GM23338 (cell line): ENCODE measurements at regions not wholly inside any gene's neighbourhood (a gene's known extent, or its start where the extent isn't known, plus 50 kb on each side); places are given as distances from the start of the nearest gene placed in this dataset.
A peak's percentile ranks its signal among the peaks of the same experiment; 100 is the strongest.

Experiments
- ATAC-seq: fragments of 200-7000 bp; cut with Tn5 transposase; 3 replicates; pipeline ENCODE4 v1.9.1; 2020
- DNase-seq: peaks from one replicate; pipeline ENCODE4 v3.0.0-alpha.2; 2015; ENCODE audit warnings: low spot score
- H2AFZ ChIP-seq: fragments of 200-600 bp; sonication (generic); 2 replicates; pipeline ENCODE4 v1.8.0; 2016; ENCODE audit warnings: antibody characterized with exemption, mild to moderate bottlenecking, moderate library complexity
- H3F3A ChIP-seq: fragments of 200-600 bp; sonication (generic); replicated peaks from 2 replicates; pipeline ENCODE4 v1.8.0; 2017; ENCODE audit warnings: antibody characterized with exemption, mixed run types, low read depth
- H3K27ac ChIP-seq: fragments of 200-600 bp; sonication (generic); 2 replicates; pipeline ENCODE4 v1.6.1; 2016; ENCODE audit warnings: low read depth
- H3K27me3 ChIP-seq: fragments of 200-600 bp; sonication (generic); 2 replicates; pipeline ENCODE4 v1.8.0; 2016; ENCODE audit warnings: mild to moderate bottlenecking, mixed run types, moderate library complexity; ENCODE audit not compliant: insufficient read depth
- H3K36me3 ChIP-seq: fragments of 200-600 bp; sonication (generic); 2 replicates; pipeline ENCODE4 v1.8.0; 2016; ENCODE audit warnings: mild to moderate bottlenecking; ENCODE audit not compliant: insufficient read depth
- H3K4me1 ChIP-seq: fragments of 200-600 bp; sonication (generic); 2 replicates; pipeline ENCODE4 v1.8.0; 2016; ENCODE audit warnings: mild to moderate bottlenecking, moderate library complexity; ENCODE audit not compliant: insufficient read depth
- H3K4me2 ChIP-seq: fragments of 200-600 bp; sonication (generic); 2 replicates; pipeline ENCODE4 v1.7.1; 2017; ENCODE audit warnings: mixed run types
- H3K4me3 ChIP-seq: fragments of 200-600 bp; sonication (generic); 2 replicates; pipeline ENCODE4 v1.6.1; 2016; ENCODE audit warnings: mixed run types
- H3K79me2 ChIP-seq: fragments of 200-600 bp; sonication (generic); replicated peaks from 2 replicates; pipeline ENCODE4 v1.8.0; 2017; ENCODE audit warnings: mild to moderate bottlenecking; ENCODE audit not compliant: insufficient read depth
- H3K9me2 ChIP-seq: fragments of 200-600 bp; sonication (generic); 2 replicates; pipeline ENCODE4 v1.8.0; 2017; ENCODE audit not compliant: insufficient read depth
- H4K20me1 ChIP-seq: fragments of 200-600 bp; sonication (generic); replicated peaks from 2 replicates; pipeline ENCODE4 v1.8.0; 2017; ENCODE audit warnings: mild to moderate bottlenecking; ENCODE audit not compliant: insufficient read depth
- H3K27ac Mint-ChIP-seq: 2 replicates; pipeline ENCODE4 v1.8.0; 2020; ENCODE audit warnings: inconsistent platforms, mild to moderate bottlenecking, moderate library complexity, mixed read lengths
- H3K27me3 Mint-ChIP-seq: 3 replicates; pipeline ENCODE4 v1.8.0; 2022; ENCODE audit warnings: low read depth, mild to moderate bottlenecking, moderate library complexity, mixed read lengths, inconsistent platforms; ENCODE audit not compliant: insufficient read depth, poor library complexity
- H3K36me3 Mint-ChIP-seq: 3 replicates; pipeline ENCODE4 v1.8.0; 2021; ENCODE audit warnings: low read depth, mild to moderate bottlenecking, inconsistent platforms, moderate library complexity, mixed read lengths
- H3K4me1 Mint-ChIP-seq: 3 replicates; pipeline ENCODE4 v1.8.0; 2020; ENCODE audit warnings: mild to moderate bottlenecking, inconsistent platforms, mixed read lengths
- H3K4me3 Mint-ChIP-seq: 3 replicates; pipeline ENCODE4 v1.8.0; 2021; ENCODE audit warnings: moderate library complexity, mild to moderate bottlenecking, inconsistent platforms, mixed read lengths
- H3K9me3 Mint-ChIP-seq: 3 replicates; pipeline ENCODE4 v1.8.0; 2020; ENCODE audit warnings: moderate library complexity, mild to moderate bottlenecking, inconsistent platforms, mixed read lengths
- CREB1 ChIP-seq: fragments of 250-450 bp; sonication (Bioruptor Pico); IDR thresholded peaks from 2 replicates; pipeline ENCODE4 v1.5.0; 2020; ENCODE audit warnings: low read depth, mild to moderate bottlenecking, moderate library complexity
- EZH2phosphoT487 ChIP-seq: fragments of 200-600 bp; sonication (generic); IDR thresholded peaks from one replicate; pipeline ENCODE4 v1.8.1; 2018; ENCODE audit warnings: antibody characterized with exemption; ENCODE audit not compliant: unreplicated experiment
- NANOG ChIP-seq: IDR thresholded peaks from 2 replicates; pipeline ENCODE4 v1.6.1; 2016; ENCODE audit warnings: antibody characterized with exemption, borderline replicate concordance
- ZNF114 ChIP-seq: fragments of 250-450 bp; sonication (Bioruptor Pico); IDR thresholded peaks from 2 replicates; pipeline ENCODE4 v1.5.0; 2020; ENCODE audit warnings: mild to moderate bottlenecking, moderate library complexity
- ZNF331 ChIP-seq: fragments of 250-450 bp; sonication (Bioruptor Pico); IDR thresholded peaks from 2 replicates; pipeline ENCODE4 v1.5.0; 2020; ENCODE audit warnings: low read depth, mild to moderate bottlenecking, moderate library complexity
- TF ChIP-seq, protein P1 (sequence below): IDR thresholded peaks from one replicate; pipeline ENCODE4 v1.6.1; 2018; ENCODE audit warnings: antibody characterized with exemption; ENCODE audit not compliant: unreplicated experiment
- TF ChIP-seq, protein P2 (sequence below): IDR thresholded peaks from 2 replicates; pipeline ENCODE4 v1.6.1; 2016; ENCODE audit warnings: antibody characterized with exemption
- TF ChIP-seq, protein P3 (sequence below): fragments of 250-450 bp; sonication (Bioruptor Pico); IDR thresholded peaks from 2 replicates; pipeline ENCODE4 v1.5.0; 2020; ENCODE audit warnings: mild to moderate bottlenecking, moderate library complexity
- TF ChIP-seq, protein P4 (sequence below), 2 experiments: fragments of 200-600 bp in 1 of 2; sonication (generic) in 1 of 2; conservative IDR thresholded peaks; 2 replicates each; pipeline versions ENCODE4 v1.5.1 to v1.6.1; 2016 to 2017; ENCODE audit warnings: antibody characterized with exemption in 2 of 2, low read depth in 2 of 2, mild to moderate bottlenecking in 2 of 2, moderate library complexity in 1 of 2

DNA sequence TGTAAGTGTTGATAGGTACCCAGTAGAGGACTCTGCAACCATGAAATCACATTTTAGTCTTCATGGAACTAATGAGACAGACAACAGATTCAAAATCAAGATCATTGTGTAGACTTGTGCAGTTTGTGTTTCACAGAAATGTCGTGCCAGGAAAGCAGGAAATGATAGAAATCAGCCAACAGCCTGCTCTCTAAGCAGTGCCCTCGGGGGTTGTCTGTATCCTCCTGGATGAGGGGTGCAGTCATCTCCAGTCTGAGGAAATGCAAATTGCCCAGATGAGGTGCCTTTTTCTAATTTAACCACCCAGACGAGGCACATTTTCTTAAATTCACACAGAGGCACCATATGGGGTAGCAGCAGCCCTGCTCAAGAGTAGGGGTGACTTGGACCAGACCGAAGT, 663.1 kb downstream of the XIRP2 start (continued):
- TF ChIP-seq, protein P1, sequence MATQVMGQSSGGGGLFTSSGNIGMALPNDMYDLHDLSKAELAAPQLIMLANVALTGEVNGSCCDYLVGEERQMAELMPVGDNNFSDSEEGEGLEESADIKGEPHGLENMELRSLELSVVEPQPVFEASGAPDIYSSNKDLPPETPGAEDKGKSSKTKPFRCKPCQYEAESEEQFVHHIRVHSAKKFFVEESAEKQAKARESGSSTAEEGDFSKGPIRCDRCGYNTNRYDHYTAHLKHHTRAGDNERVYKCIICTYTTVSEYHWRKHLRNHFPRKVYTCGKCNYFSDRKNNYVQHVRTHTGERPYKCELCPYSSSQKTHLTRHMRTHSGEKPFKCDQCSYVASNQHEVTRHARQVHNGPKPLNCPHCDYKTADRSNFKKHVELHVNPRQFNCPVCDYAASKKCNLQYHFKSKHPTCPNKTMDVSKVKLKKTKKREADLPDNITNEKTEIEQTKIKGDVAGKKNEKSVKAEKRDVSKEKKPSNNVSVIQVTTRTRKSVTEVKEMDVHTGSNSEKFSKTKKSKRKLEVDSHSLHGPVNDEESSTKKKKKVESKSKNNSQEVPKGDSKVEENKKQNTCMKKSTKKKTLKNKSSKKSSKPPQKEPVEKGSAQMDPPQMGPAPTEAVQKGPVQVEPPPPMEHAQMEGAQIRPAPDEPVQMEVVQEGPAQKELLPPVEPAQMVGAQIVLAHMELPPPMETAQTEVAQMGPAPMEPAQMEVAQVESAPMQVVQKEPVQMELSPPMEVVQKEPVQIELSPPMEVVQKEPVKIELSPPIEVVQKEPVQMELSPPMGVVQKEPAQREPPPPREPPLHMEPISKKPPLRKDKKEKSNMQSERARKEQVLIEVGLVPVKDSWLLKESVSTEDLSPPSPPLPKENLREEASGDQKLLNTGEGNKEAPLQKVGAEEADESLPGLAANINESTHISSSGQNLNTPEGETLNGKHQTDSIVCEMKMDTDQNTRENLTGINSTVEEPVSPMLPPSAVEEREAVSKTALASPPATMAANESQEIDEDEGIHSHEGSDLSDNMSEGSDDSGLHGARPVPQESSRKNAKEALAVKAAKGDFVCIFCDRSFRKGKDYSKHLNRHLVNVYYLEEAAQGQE, result no peak
- no peak for TF ChIP-seq CREB1 (CRISPR knock-in tag)
- TF ChIP-seq, protein P2, sequence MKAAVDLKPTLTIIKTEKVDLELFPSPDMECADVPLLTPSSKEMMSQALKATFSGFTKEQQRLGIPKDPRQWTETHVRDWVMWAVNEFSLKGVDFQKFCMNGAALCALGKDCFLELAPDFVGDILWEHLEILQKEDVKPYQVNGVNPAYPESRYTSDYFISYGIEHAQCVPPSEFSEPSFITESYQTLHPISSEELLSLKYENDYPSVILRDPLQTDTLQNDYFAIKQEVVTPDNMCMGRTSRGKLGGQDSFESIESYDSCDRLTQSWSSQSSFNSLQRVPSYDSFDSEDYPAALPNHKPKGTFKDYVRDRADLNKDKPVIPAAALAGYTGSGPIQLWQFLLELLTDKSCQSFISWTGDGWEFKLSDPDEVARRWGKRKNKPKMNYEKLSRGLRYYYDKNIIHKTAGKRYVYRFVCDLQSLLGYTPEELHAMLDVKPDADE, result no peak
- no peak for TF ChIP-seq NANOG
- no peak for TF ChIP-seq ZNF114 (CRISPR knock-in tag)
- TF ChIP-seq EZH2phosphoT487, result no peak
- TF ChIP-seq ZNF331 (CRISPR knock-in tag), result no peak

DNA sequence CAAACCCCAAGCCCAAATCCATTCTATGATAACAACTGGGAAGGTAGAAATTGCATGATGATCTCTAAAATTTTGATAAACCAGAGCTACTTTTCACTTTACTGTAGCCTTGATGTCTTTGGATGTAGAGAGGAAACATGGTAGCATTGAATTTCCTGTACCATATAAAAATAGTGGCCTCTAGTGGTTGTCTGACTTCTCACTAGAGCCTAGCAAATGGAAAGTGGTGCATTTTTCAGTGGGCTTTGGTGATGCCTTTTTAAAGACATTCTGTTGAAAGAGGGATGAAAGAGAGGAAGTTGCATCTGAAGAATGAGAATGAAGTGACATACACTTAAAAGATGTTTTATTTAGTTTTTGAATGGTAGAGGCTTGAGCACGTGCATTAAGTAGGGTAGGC, 662.2 kb downstream of the XIRP2 start:
- Histone ChIP-seq H3K4me3 (no peak overlapping the region), H3F3A (no peaks in the 10 kb centered on the region), H3K27ac (no peak overlapping the region), H3K79me2 (no peaks in the 10 kb centered on the region; the same call in 1 of the 2 replicates), H3K36me3 (no peaks in the 10 kb centered on the region), H4K20me1 (no peaks in the 10 kb centered on the region), H3K9me2 (no peaks in the 10 kb centered on the region), H3K27me3 (no peaks in the 10 kb centered on the region), H3K4me1 (peaks cover 6% of the 10 kb centered on the region), H3K4me2 (no peak overlapping the region), H2AFZ (no peak overlapping the region)
- peak; percentile 74 for DNase-seq
- H3K4me3 Mint-ChIP-seq, result no peak overlapping the region
- peak; percentile 79 for ATAC-seq
- H3K4me1 Mint-ChIP-seq, result peaks cover 19% of the 10 kb centered on the region
- H3K27ac Mint-ChIP-seq, result 0 out of 2 replicates have a peak overlapping the region, but pooled peaks have one; percentile 29
- no peaks in the 10 kb centered on the region for H3K9me3 Mint-ChIP-seq
- H3K27me3 Mint-ChIP-seq, result peaks cover 3% of the 10 kb centered on the region
- TF ChIP-seq, protein P3, sequence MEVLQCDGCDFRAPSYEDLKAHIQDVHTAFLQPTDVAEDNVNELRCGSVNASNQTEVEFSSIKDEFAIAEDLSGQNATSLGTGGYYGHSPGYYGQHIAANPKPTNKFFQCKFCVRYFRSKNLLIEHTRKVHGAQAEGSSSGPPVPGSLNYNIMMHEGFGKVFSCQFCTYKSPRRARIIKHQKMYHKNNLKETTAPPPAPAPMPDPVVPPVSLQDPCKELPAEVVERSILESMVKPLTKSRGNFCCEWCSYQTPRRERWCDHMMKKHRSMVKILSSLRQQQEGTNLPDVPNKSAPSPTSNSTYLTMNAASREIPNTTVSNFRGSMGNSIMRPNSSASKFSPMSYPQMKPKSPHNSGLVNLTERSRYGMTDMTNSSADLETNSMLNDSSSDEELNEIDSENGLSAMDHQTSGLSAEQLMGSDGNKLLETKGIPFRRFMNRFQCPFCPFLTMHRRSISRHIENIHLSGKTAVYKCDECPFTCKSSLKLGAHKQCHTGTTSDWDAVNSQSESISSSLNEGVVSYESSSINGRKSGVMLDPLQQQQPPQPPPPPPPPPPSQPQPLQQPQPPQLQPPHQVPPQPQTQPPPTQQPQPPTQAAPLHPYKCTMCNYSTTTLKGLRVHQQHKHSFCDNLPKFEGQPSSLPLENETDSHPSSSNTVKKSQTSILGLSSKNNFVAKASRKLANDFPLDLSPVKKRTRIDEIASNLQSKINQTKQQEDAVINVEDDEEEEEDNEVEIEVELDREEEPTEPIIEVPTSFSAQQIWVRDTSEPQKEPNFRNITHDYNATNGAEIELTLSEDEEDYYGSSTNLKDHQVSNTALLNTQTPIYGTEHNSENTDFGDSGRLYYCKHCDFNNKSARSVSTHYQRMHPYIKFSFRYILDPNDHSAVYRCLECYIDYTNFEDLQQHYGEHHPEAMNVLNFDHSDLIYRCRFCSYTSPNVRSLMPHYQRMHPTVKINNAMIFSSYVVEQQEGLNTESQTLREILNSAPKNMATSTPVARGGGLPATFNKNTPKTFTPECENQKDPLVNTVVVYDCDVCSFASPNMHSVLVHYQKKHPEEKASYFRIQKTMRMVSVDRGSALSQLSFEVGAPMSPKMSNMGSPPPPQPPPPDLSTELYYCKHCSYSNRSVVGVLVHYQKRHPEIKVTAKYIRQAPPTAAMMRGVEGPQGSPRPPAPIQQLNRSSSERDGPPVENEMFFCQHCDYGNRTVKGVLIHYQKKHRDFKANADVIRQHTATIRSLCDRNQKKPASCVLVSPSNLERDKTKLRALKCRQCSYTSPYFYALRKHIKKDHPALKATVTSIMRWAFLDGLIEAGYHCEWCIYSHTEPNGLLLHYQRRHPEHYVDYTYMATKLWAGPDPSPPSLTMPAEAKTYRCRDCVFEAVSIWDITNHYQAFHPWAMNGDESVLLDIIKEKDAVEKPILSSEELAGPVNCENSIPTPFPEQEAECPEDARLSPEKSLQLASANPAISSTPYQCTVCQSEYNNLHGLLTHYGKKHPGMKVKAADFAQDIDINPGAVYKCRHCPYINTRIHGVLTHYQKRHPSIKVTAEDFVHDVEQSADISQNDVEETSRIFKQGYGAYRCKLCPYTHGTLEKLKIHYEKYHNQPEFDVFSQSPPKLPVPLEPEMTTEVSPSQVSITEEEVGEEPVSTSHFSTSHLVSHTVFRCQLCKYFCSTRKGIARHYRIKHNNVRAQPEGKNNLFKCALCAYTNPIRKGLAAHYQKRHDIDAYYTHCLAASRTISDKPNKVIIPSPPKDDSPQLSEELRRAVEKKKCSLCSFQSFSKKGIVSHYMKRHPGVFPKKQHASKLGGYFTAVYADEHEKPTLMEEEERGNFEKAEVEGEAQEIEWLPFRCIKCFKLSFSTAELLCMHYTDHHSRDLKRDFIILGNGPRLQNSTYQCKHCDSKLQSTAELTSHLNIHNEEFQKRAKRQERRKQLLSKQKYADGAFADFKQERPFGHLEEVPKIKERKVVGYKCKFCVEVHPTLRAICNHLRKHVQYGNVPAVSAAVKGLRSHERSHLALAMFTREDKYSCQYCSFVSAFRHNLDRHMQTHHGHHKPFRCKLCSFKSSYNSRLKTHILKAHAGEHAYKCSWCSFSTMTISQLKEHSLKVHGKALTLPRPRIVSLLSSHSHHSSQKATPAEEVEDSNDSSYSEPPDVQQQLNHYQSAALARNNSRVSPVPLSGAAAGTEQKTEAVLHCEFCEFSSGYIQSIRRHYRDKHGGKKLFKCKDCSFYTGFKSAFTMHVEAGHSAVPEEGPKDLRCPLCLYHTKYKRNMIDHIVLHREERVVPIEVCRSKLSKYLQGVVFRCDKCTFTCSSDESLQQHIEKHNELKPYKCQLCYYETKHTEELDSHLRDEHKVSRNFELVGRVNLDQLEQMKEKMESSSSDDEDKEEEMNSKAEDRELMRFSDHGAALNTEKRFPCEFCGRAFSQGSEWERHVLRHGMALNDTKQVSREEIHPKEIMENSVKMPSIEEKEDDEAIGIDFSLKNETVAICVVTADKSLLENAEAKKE (CRISPR knock-in tag), result no peak
- TF ChIP-seq, protein P4, sequence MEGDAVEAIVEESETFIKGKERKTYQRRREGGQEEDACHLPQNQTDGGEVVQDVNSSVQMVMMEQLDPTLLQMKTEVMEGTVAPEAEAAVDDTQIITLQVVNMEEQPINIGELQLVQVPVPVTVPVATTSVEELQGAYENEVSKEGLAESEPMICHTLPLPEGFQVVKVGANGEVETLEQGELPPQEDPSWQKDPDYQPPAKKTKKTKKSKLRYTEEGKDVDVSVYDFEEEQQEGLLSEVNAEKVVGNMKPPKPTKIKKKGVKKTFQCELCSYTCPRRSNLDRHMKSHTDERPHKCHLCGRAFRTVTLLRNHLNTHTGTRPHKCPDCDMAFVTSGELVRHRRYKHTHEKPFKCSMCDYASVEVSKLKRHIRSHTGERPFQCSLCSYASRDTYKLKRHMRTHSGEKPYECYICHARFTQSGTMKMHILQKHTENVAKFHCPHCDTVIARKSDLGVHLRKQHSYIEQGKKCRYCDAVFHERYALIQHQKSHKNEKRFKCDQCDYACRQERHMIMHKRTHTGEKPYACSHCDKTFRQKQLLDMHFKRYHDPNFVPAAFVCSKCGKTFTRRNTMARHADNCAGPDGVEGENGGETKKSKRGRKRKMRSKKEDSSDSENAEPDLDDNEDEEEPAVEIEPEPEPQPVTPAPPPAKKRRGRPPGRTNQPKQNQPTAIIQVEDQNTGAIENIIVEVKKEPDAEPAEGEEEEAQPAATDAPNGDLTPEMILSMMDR (conservative IDR thresholded peaks at IDR 0.05; ENCODE audit: low read depth in 2 of 2), result peak; percentile 68 to 80
- peaks cover 38% of the 10 kb centered on the region; the same call in 2 of the 3 replicates for H3K36me3 Mint-ChIP-seq
